HepG2 (cell line): ENCODE measurements at regions not wholly inside any gene's neighbourhood (a gene's known extent, or its start where the extent isn't known, plus 50 kb on each side); places are given as distances from the start of the nearest gene placed in this dataset.

Source experiments
- ATAC-seq: fragments of 200-7000 bp; cut with Tn5 transposase; 3 replicates; pipeline ENCODE4 v1.9.1; 2020; ENCODE audit warnings: mild to moderate bottlenecking, moderate library complexity
- BruUV-seq: library from RNA; stranded (reverse); fragments of 400-500 nt; replicated peaks from 2 replicates; lab custom pipeline; 2021; lab: Mats Ljungman, UMichigan
- CTCF ChIA-PET: fragments of 300-600 bp; formaldehyde crosslinking; extraction: SDS; loops from one replicate; lab custom pipeline; 2021; ENCODE audit warnings: low total read pairs, inconsistent platforms, low intra/inter-chr PET ratio; lab: Yijun Ruan, JAX
- POLR2A ChIA-PET: fragments of 350-600 bp; sonication (Branson Sonifier 250); formaldehyde crosslinking; loops from one replicate; lab custom pipeline; 2020; ENCODE audit warnings: antibody characterized with exemption, inconsistent platforms; lab: Yijun Ruan, JAX
- DNase-seq: peaks from one replicate; pipeline ENCODE4 v3.0.0-alpha.2; 2015; ENCODE audit warnings: low spot score
- FAIRE-seq: peaks from 3 replicates; lab custom pipeline; 2011; peaks lifted over from hg19 to GRCh38; lab: Jason Lieb, UNC
- H2AFZ ChIP-seq: one replicate; pipeline ENCODE4 v1.6.1; 2011; ENCODE audit warnings: low read length, inconsistent platforms
- H3K27ac ChIP-seq: fragments of 300-600 bp; 3 replicates; pipeline ENCODE4 v1.8.0; 2011; ENCODE audit warnings: mixed run types, mild to moderate bottlenecking, mixed read lengths, low read length, inconsistent platforms; ENCODE audit not compliant: insufficient read depth; ENCODE audit errors: extremely low read length
- H3K27me3 ChIP-seq, 2 experiments: fragments of 200-600 bp in 1 of 2; 2 replicates in 1 of 2; 3 replicates in 1 of 2; pipeline versions ENCODE4 v1.6.0 to v1.8.0; 2011; ENCODE audit warnings: low read length in 2 of 2, mild to moderate bottlenecking in 2 of 2, moderate library complexity in 2 of 2, inconsistent platforms in 1 of 2; ENCODE audit not compliant: insufficient read depth in 2 of 2, control insufficient read depth in 1 of 2
- H3K36me3 ChIP-seq, 2 experiments: fragments of 200-600 bp in 1 of 2; replicated peaks in 1 of 2; 2 replicates in 1 of 2; 3 replicates in 1 of 2; pipeline versions ENCODE4 v1.5.1 to v1.8.0; 2011; ENCODE audit warnings: low read length in 2 of 2, inconsistent platforms in 1 of 2; ENCODE audit not compliant: insufficient read depth in 2 of 2, control insufficient read depth in 1 of 2
- H3K4me1 ChIP-seq: 2 replicates; pipeline ENCODE4 v1.5.1; 2012; ENCODE audit warnings: low read length, inconsistent platforms; ENCODE audit not compliant: insufficient read depth
- H3K4me2 ChIP-seq: 2 replicates; pipeline ENCODE4 v1.6.0; 2011; ENCODE audit warnings: low read depth, low read length, inconsistent platforms
- H3K4me3 ChIP-seq, 3 experiments: fragments of 200-600 bp in 1 of 3; sonication (generic), shearing (Covaris generic) in 1 of 3; replicated peaks in 1 of 3; 2 replicates each; pipeline ENCODE4 v1.5.1; 2011 to 2016; ENCODE audit warnings: low read length in 3 of 3, inconsistent platforms in 2 of 3, low read depth in 2 of 3, mild to moderate bottlenecking in 2 of 3, control low read depth in 1 of 3, mixed read lengths in 1 of 3; ENCODE audit not compliant: insufficient read depth in 1 of 3
- H3K79me2 ChIP-seq: one replicate; pipeline ENCODE4 v1.6.1; 2011; ENCODE audit warnings: low read length, inconsistent platforms; ENCODE audit not compliant: insufficient read depth
- H3K9ac ChIP-seq: 2 replicates; pipeline ENCODE4 v1.6.0; 2011; ENCODE audit warnings: mild to moderate bottlenecking, low read depth, low read length, inconsistent platforms; ENCODE audit not compliant: insufficient read depth
- H3K9me3 ChIP-seq: 2 replicates; pipeline ENCODE4 v1.5.1; 2012; ENCODE audit warnings: mild to moderate bottlenecking, low read length
- H4K20me1 ChIP-seq: 2 replicates; pipeline ENCODE4 v1.6.0; 2011; ENCODE audit warnings: inconsistent platforms, mild to moderate bottlenecking, low read length, moderate library complexity; ENCODE audit not compliant: insufficient read depth
- BRCA1 ChIP-seq: sonication (generic); formaldehyde crosslinking; IDR thresholded peaks from 2 replicates; pipeline ENCODE4 v1.4.0; 2020; ENCODE audit warnings: missing genetic modification reagents
- FOXO1 ChIP-seq: sonication (generic); formaldehyde crosslinking; IDR thresholded peaks from 2 replicates; pipeline ENCODE4 v1.4.0; 2020; ENCODE audit warnings: missing genetic modification reagents
- HIVEP1 ChIP-seq: sonication (generic); formaldehyde crosslinking; IDR thresholded peaks from 2 replicates; pipeline ENCODE4 v1.4.0; 2020; ENCODE audit warnings: mild to moderate bottlenecking, missing genetic modification reagents
- HNRNPK ChIP-seq: fragments of 200-400 bp; formaldehyde crosslinking; IDR thresholded peaks from 2 replicates; pipeline ENCODE4 v1.6.1; 2018; ENCODE audit warnings: low read length, low read depth, moderate library complexity, mild to moderate bottlenecking; ENCODE audit not compliant: poor library complexity, severe bottlenecking
- HOXA3 ChIP-seq: sonication (generic); formaldehyde crosslinking; IDR thresholded peaks from 2 replicates; pipeline ENCODE4 v1.5.0; 2020; ENCODE audit warnings: missing genetic modification reagents
- KLF15 ChIP-seq: sonication (generic); formaldehyde crosslinking; IDR thresholded peaks from 2 replicates; pipeline ENCODE4 v1.8.1; 2023; ENCODE audit warnings: borderline replicate concordance, mild to moderate bottlenecking, inconsistent platforms, missing genetic modification reagents, mixed read lengths
- MBNL3 ChIP-seq: fragments of 250-450 bp; sonication (Bioruptor Pico); conservative IDR thresholded peaks from 2 replicates; pipeline ENCODE4 v1.8.0; 2022; ENCODE audit warnings: mild to moderate bottlenecking, inconsistent platforms
- NFIB ChIP-seq: sonication (generic); formaldehyde crosslinking; IDR thresholded peaks from 2 replicates; pipeline ENCODE4 v1.9.0; 2021; ENCODE audit warnings: missing genetic modification reagents, mild to moderate bottlenecking, borderline replicate concordance
- NKX3-1 ChIP-seq: sonication (generic); formaldehyde crosslinking; IDR thresholded peaks from 2 replicates; pipeline ENCODE4 v1.5.0; 2020; ENCODE audit warnings: missing genetic modification reagents
- PAWR ChIP-seq: sonication (generic); formaldehyde crosslinking; IDR thresholded peaks from 2 replicates; pipeline ENCODE4 v1.4.0; 2020; ENCODE audit warnings: missing genetic modification reagents, mild to moderate bottlenecking, borderline replicate concordance
- PAX8 ChIP-seq: sonication (generic); formaldehyde crosslinking; IDR thresholded peaks from 2 replicates; pipeline ENCODE4 v1.8.0; 2022; ENCODE audit warnings: mild to moderate bottlenecking, missing genetic modification reagents, borderline replicate concordance
- PLRG1 ChIP-seq: fragments of 450-650 bp; conservative IDR thresholded peaks from 2 replicates; pipeline ENCODE4 v1.6.1; 2016
- SMC3 ChIP-seq: IDR thresholded peaks from 2 replicates; pipeline ENCODE4 v1.6.1; 2011; ENCODE audit warnings: low read length, improper control_type of control experiment
- SNAI1 ChIP-seq: sonication (generic); formaldehyde crosslinking; IDR thresholded peaks from 2 replicates; pipeline ENCODE4 v1.5.0; 2020; ENCODE audit warnings: mild to moderate bottlenecking, missing genetic modification reagents, borderline replicate concordance
- SP5 ChIP-seq: IDR thresholded peaks from 2 replicates; pipeline ENCODE4 v1.6.1; 2016; ENCODE audit warnings: low read depth, borderline replicate concordance
- ZNF136 ChIP-seq: sonication (generic); formaldehyde crosslinking; IDR thresholded peaks from 2 replicates; pipeline ENCODE4 v1.8.1; 2022; ENCODE audit warnings: low read depth, mild to moderate bottlenecking, moderate library complexity, missing genetic modification reagents
- ZNF256 ChIP-seq: sonication (generic); formaldehyde crosslinking; conservative IDR thresholded peaks from 2 replicates; pipeline ENCODE4 v1.4.0; 2020; ENCODE audit warnings: missing genetic modification reagents
- ZNF496 ChIP-seq: sonication (generic); formaldehyde crosslinking; IDR thresholded peaks from 2 replicates; pipeline ENCODE4 v1.8.1; 2023; ENCODE audit warnings: mild to moderate bottlenecking, moderate library complexity, missing genetic modification reagents; ENCODE audit not compliant: insufficient replicate concordance
- ZZZ3 ChIP-seq: sonication (generic); formaldehyde crosslinking; IDR thresholded peaks from 2 replicates; pipeline ENCODE4 v1.4.0; 2020; ENCODE audit warnings: missing genetic modification reagents, mild to moderate bottlenecking, borderline replicate concordance
- WGBS: methylation state at CpG from one replicate; pipeline ENCODE4 v1.1.6; 2017; ENCODE audit warnings: low lambda C conversion rate; 5-methylcytosine and 5-hydroxymethylcytosine counted together
- in situ Hi-C: cut with HindIII; loops from 2 replicates; pipeline ENCODE4 v1.10.0; 2017; ENCODE audit warnings: low pct_unique_long_range_greater_than_20kb; ENCODE audit not compliant: extremely low pct_ligation_motif_present
- intact Hi-C: fragments of 100-400 bp; cut with micrococcal nuclease; formaldehyde crosslinking; loops from one replicate; pipeline ENCODE4 v1.10.0; 2022; ENCODE audit not compliant: unreplicated experiment
- TF ChIP-seq, protein P1 (sequence below): sonication (generic); formaldehyde crosslinking; IDR thresholded peaks from 2 replicates; pipeline ENCODE4 v1.4.0; 2020; ENCODE audit warnings: missing genetic modification reagents

GRCh38 chr17:5877948-5878347 lies 192.2 kb upstream of the WSCD1 start:
- 0% methylated on average over 2 of the region's 10 CpGs for WGBS
- no peak for FAIRE-seq
- no TSS peak for BruUV-seq

More at GRCh38 chr17:5877948-5878347, 192.2 kb upstream of the WSCD1 start:
- no peaks in the 10 kb centered on the region for H3K9me3 ChIP-seq
- DNase-seq (no peak), ATAC-seq (no peak)
- intact Hi-C loops = no loop called here
- no peaks in the 10 kb centered on the region for H3K27me3 ChIP-seq
- H3K4me1 ChIP-seq = peaks cover 8% of the 10 kb centered on the region; the same call in 1 of the 2 replicates
- H3K4me3 ChIP-seq = no peak overlapping the region
- no peak overlapping the region for H3K4me2 ChIP-seq
- H3K9ac ChIP-seq = no peak overlapping the region
- POLR2A ChIA-PET = no interaction called here
- H3K36me3 ChIP-seq = no peaks in the 10 kb centered on the region
- CTCF ChIA-PET = no interaction called here
- no peak overlapping the region for H2AFZ ChIP-seq
- in situ Hi-C loops = no loop called here
- no peak overlapping the region for H3K27ac ChIP-seq
- no peaks in the 10 kb centered on the region for H4K20me1 ChIP-seq
- TF ChIP-seq FOXO1 (no peak), PAX8 (CRISPR knock-in tag) (no peak), PLRG1 (no peak), SMC3 (no peak), HOXA3 (CRISPR knock-in tag) (no peak), ZNF496 (CRISPR knock-in tag) (no peak), NFIB (CRISPR knock-in tag) (no peak), SNAI1 (no peak), SP5 (CRISPR knock-in tag) (no peak), MBNL3 (CRISPR knock-in tag) (no peak), KLF15 (CRISPR knock-in tag) (no peak), HNRNPK (no peak), HIVEP1 (CRISPR knock-in tag) (no peak), ZNF256 (CRISPR knock-in tag) (no peak), BRCA1 (CRISPR knock-in tag) (no peak), PAWR (CRISPR knock-in tag) (no peak), ZZZ3 (CRISPR knock-in tag) (no peak), ZNF136 (CRISPR knock-in tag) (no peak), NKX3-1 (no peak)
- TF ChIP-seq, protein P1, sequence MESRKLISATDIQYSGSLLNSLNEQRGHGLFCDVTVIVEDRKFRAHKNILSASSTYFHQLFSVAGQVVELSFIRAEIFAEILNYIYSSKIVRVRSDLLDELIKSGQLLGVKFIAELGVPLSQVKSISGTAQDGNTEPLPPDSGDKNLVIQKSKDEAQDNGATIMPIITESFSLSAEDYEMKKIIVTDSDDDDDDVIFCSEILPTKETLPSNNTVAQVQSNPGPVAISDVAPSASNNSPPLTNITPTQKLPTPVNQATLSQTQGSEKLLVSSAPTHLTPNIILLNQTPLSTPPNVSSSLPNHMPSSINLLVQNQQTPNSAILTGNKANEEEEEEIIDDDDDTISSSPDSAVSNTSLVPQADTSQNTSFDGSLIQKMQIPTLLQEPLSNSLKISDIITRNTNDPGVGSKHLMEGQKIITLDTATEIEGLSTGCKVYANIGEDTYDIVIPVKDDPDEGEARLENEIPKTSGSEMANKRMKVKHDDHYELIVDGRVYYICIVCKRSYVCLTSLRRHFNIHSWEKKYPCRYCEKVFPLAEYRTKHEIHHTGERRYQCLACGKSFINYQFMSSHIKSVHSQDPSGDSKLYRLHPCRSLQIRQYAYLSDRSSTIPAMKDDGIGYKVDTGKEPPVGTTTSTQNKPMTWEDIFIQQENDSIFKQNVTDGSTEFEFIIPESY (CRISPR knock-in tag) = no peak
- H3K79me2 ChIP-seq = no peaks in the 10 kb centered on the region
